ENCODE measurements at regions not wholly inside any gene's neighbourhood (a gene's known extent, or its start where the extent isn't known, plus 50 kb on each side); places are given as distances from the start of the nearest gene placed in this dataset.

DNA sequence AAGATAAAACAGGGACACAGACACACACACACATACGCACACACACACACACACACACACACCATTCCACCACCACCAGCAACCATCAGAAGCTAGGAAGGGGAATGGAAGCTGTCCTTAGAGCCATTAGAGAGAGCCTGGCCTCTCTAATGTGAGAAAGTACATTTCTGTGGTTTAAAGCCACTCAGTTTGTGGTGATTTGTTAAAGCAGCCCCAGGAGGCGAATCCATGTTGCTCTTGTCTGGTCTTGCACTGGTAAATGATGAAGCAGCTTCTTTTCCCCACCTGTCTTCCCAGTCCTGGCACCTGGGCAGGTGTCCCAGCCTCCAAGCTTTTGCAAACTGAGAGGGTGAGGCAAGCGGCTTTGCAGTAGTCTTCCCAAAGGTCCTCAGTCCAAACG is 118.9 kb upstream of the KL start:
- DNase-seq (ENCODE audit: low read depth), result no peak
- H3K9me3 ChIP-seq (ENCODE audit: control insufficient read depth, low read length), result no peaks in the 10 kb centered on the region
- H3K4me3 ChIP-seq (ENCODE audit: low read length), result no peak overlapping the region
- H3K27me3 ChIP-seq (replicated peaks; ENCODE audit: control insufficient read depth, insufficient read depth, low read length), result no peaks in the 10 kb centered on the region
- peaks cover 30% of the 10 kb centered on the region for H3K4me1 ChIP-seq (ENCODE audit: control insufficient read depth, insufficient read depth, low read length)
- H3K9ac ChIP-seq (ENCODE audit: low read length), result no peak overlapping the region
- no peaks in the 10 kb centered on the region for H3K36me3 ChIP-seq (ENCODE audit: control insufficient read depth, insufficient read depth, low read length, severe bottlenecking)

- H3K4me3 ChIP-seq (ENCODE audit: low read length), result peak overlapping the region; percentile 70
- H3K9me3 ChIP-seq (ENCODE audit: control insufficient read depth, low read length), result no peaks in the 10 kb centered on the region
- peak; percentile 58 for DNase-seq (ENCODE audit: low read depth)
- H3K27me3 ChIP-seq (replicated peaks; ENCODE audit: control insufficient read depth, insufficient read depth, low read length), result no peaks in the 10 kb centered on the region
- H3K4me1 ChIP-seq (ENCODE audit: control insufficient read depth, insufficient read depth, low read length), result peaks cover 52% of the 10 kb centered on the region
- H3K9ac ChIP-seq (ENCODE audit: low read length), result peak overlapping the region; percentile 68
- no peaks in the 10 kb centered on the region for H3K36me3 ChIP-seq (ENCODE audit: control insufficient read depth, insufficient read depth, low read length, severe bottlenecking)
Measured at GRCh38 chr13:32902029-32902780, 114.0 kb upstream of the KL start.

- Histone ChIP-seq H3K36me3 (ENCODE audit: control insufficient read depth, insufficient read depth, low read length, severe bottlenecking) (no peaks in the 10 kb centered on the region), H3K9me3 (ENCODE audit: control insufficient read depth, low read length) (no peaks in the 10 kb centered on the region), H3K4me3 (ENCODE audit: low read length) (peak overlapping the region; percentile 70), H3K9ac (ENCODE audit: low read length) (peak overlapping the region; percentile 68), H3K4me1 (ENCODE audit: control insufficient read depth, insufficient read depth, low read length) (peaks cover 52% of the 10 kb centered on the region), H3K27me3 (replicated peaks; ENCODE audit: control insufficient read depth, insufficient read depth, low read length) (no peaks in the 10 kb centered on the region)
- no peak for DNase-seq (ENCODE audit: low read depth)
Measured at GRCh38 chr13:32902874-32903273, 113.3 kb upstream of the KL start.

DNA sequence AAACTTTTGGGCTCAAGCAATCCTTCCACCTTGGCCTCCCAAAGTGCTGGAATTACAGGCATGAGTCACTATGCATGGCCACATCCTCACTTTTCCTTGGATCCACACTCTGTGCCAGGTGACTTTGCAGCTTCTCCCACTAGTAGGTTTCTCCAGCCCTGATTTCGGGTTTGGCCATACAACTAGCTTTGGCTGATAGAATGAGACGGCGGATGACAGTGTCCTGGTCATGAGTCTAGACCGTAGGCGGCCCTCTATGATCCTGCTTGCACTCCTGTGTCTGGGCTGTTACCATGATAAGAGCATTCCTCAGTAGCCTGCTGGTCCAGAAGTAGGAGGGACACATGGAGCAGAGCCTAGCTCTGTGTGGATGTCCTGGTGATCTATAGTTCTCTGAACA is 112.5 kb upstream of the KL start:
- DNase-seq (ENCODE audit: low read depth), result no peak
- Histone ChIP-seq H3K4me1 (ENCODE audit: control insufficient read depth, insufficient read depth, low read length) (peaks cover 52% of the 10 kb centered on the region), H3K9ac (ENCODE audit: low read length) (no peak overlapping the region), H3K4me3 (ENCODE audit: low read length) (no peak overlapping the region), H3K9me3 (ENCODE audit: control insufficient read depth, low read length) (no peaks in the 10 kb centered on the region), H3K36me3 (ENCODE audit: control insufficient read depth, insufficient read depth, low read length, severe bottlenecking) (no peaks in the 10 kb centered on the region), H3K27me3 (replicated peaks; ENCODE audit: control insufficient read depth, insufficient read depth, low read length) (no peaks in the 10 kb centered on the region)

GRCh38 chr13:32904266-32904665 is 112.0 kb upstream of the KL start:
- Histone ChIP-seq H3K4me3 (ENCODE audit: low read length) (no peak overlapping the region), H3K36me3 (ENCODE audit: control insufficient read depth, insufficient read depth, low read length, severe bottlenecking) (no peaks in the 10 kb centered on the region), H3K27me3 (replicated peaks; ENCODE audit: control insufficient read depth, insufficient read depth, low read length) (no peaks in the 10 kb centered on the region), H3K9ac (ENCODE audit: low read length) (no peak overlapping the region), H3K4me1 (ENCODE audit: control insufficient read depth, insufficient read depth, low read length) (peaks cover 52% of the 10 kb centered on the region), H3K9me3 (ENCODE audit: control insufficient read depth, low read length) (no peaks in the 10 kb centered on the region)
- no peak for DNase-seq (ENCODE audit: low read depth)

DNA sequence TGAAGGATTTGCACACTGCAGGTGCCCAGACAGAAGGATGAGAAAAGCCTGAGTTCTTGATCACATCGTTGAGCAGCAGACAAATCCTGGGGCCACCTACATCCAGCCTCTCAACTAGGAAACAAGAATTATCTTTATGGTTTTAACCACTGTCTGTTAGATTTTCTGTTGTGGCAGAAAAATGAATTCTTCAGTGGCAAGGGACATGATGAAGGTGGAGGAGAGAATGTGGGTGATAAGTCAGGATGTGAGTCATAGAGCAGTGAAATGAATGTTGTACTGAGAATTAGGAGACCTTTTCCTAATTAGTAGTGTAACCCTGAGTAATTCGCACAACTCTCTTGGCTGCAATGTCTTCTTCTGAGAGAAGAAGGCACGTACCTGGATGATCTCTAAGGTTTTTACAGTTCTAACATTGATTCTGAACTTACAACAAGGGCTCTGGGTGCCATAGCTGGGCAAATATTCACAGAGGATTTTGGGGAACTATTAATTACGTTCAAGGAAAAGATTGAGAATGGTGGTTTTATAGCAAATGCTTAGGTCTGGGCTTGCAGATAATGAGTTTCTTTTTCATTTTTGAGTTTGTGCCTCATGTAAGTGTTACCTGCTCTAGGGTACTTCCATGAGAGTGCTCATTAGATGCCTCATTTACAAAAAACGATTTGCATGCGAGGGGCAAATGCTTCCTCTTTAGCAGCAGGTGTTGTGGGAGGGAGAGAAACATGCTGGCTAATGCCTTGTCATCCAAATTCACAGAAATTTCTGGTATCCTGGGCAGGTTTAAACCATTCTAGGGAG is 111.0 kb upstream of the KL start:
- Histone ChIP-seq H3K4me1 (ENCODE audit: control insufficient read depth, insufficient read depth, low read length) (peaks cover 52% of the 10 kb centered on the region), H3K27me3 (replicated peaks; ENCODE audit: control insufficient read depth, insufficient read depth, low read length) (no peaks in the 10 kb centered on the region), H3K9ac (ENCODE audit: low read length) (no peak overlapping the region), H3K9me3 (ENCODE audit: control insufficient read depth, low read length) (no peaks in the 10 kb centered on the region), H3K4me3 (ENCODE audit: low read length) (no peak overlapping the region), H3K36me3 (ENCODE audit: control insufficient read depth, insufficient read depth, low read length, severe bottlenecking) (no peaks in the 10 kb centered on the region)
- no peak for DNase-seq (ENCODE audit: low read depth)

GRCh38 chr13:32905864-32906180 is 110.4 kb upstream of the KL start:
- H3K9me3 ChIP-seq (ENCODE audit: control insufficient read depth, low read length), result no peaks in the 10 kb centered on the region
- H3K36me3 ChIP-seq (ENCODE audit: control insufficient read depth, insufficient read depth, low read length, severe bottlenecking), result no peaks in the 10 kb centered on the region
- no peak overlapping the region for H3K9ac ChIP-seq (ENCODE audit: low read length)
- peaks cover 52% of the 10 kb centered on the region for H3K4me1 ChIP-seq (ENCODE audit: control insufficient read depth, insufficient read depth, low read length)
- no peak for DNase-seq (ENCODE audit: low read depth)
- no peak overlapping the region for H3K4me3 ChIP-seq (ENCODE audit: low read length)
- H3K27me3 ChIP-seq (replicated peaks; ENCODE audit: control insufficient read depth, insufficient read depth, low read length), result no peaks in the 10 kb centered on the region

DNA sequence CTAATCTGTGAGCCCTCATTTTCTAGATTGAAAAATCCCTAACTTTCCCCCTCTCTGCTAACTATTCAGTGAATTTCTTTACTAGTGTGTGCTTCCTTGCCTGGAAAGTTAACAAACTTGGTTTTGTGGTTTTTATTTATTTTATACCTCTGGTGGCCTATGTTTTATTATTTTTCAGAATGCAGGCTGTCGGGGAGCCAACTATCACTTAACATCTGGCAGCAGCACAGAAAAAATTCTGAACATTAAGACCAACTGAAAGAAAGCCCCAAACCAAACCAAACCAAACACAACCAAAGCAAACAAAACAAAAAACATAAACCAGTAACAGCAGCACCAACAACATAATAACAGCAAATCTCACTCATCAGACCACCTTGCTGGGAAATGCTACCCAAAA is 109.0 kb upstream of the KL start:
- no peaks in the 10 kb centered on the region for H3K36me3 ChIP-seq (ENCODE audit: control insufficient read depth, insufficient read depth, low read length, severe bottlenecking)
- H3K9me3 ChIP-seq (ENCODE audit: control insufficient read depth, low read length), result no peaks in the 10 kb centered on the region
- no peaks in the 10 kb centered on the region for H3K27me3 ChIP-seq (replicated peaks; ENCODE audit: control insufficient read depth, insufficient read depth, low read length)
- H3K4me1 ChIP-seq (ENCODE audit: control insufficient read depth, insufficient read depth, low read length), result peaks cover 42% of the 10 kb centered on the region
- H3K9ac ChIP-seq (ENCODE audit: low read length), result no peak overlapping the region
- no peak for DNase-seq (ENCODE audit: low read depth)
- H3K4me3 ChIP-seq (ENCODE audit: low read length), result no peak overlapping the region

DNA sequence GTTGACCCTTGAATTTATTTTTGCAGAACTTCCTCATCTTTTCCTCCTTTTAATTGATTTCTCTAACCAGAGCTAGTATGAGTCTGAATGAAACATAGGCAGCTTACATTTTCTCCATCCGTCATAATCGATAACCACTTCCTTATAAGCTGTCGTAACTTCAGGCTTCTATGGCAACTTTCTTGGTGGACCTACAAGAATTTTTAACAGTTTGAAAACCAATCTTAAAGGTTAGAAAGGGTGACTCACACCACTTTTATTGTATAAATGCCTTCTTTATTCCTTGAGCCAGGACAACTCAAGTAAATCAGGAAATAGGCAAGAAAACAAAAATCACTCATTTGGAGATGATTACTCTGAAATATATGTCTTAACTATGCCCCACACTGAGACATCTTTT is 105.7 kb upstream of the KL start:
- H3K4me3 ChIP-seq (ENCODE audit: low read length), result no peak overlapping the region
- H3K27me3 ChIP-seq (replicated peaks; ENCODE audit: control insufficient read depth, insufficient read depth, low read length), result no peaks in the 10 kb centered on the region
- no peaks in the 10 kb centered on the region for H3K9me3 ChIP-seq (ENCODE audit: control insufficient read depth, low read length)
- no peaks in the 10 kb centered on the region for H3K36me3 ChIP-seq (ENCODE audit: control insufficient read depth, insufficient read depth, low read length, severe bottlenecking)
- no peak overlapping the region for H3K9ac ChIP-seq (ENCODE audit: low read length)
- peaks cover 9% of the 10 kb centered on the region for H3K4me1 ChIP-seq (ENCODE audit: control insufficient read depth, insufficient read depth, low read length)
- no peak for DNase-seq (ENCODE audit: low read depth)

DNA sequence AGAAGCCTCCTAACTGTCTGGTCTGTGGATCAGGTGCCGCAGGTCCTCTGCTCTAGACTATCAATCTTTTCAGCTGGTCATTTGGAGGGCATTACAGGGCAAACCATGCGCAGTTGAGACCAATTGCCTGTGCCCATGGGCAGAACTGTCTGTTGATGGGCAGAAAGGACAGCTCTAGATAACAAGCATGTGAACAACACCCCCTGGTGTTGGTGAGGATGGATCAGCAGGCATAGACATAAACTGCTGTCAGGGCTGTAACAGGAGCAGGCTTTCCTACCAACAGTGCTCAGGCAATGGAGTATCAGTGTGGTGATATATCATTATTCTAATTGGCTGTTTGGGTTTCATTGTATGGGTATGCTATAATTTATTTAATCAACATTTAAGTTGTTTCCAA is 104.7 kb upstream of the KL start:
- H3K4me3 ChIP-seq (ENCODE audit: low read length), result no peak overlapping the region
- DNase-seq (ENCODE audit: low read depth), result peak; percentile 59
- H3K9me3 ChIP-seq (ENCODE audit: control insufficient read depth, low read length), result peaks cover under 1% of the 10 kb centered on the region
- H3K36me3 ChIP-seq (ENCODE audit: control insufficient read depth, insufficient read depth, low read length, severe bottlenecking), result no peaks in the 10 kb centered on the region
- H3K27me3 ChIP-seq (replicated peaks; ENCODE audit: control insufficient read depth, insufficient read depth, low read length), result no peaks in the 10 kb centered on the region
- no peaks in the 10 kb centered on the region for H3K4me1 ChIP-seq (ENCODE audit: control insufficient read depth, insufficient read depth, low read length)
- no peak overlapping the region for H3K9ac ChIP-seq (ENCODE audit: low read length)

DNA sequence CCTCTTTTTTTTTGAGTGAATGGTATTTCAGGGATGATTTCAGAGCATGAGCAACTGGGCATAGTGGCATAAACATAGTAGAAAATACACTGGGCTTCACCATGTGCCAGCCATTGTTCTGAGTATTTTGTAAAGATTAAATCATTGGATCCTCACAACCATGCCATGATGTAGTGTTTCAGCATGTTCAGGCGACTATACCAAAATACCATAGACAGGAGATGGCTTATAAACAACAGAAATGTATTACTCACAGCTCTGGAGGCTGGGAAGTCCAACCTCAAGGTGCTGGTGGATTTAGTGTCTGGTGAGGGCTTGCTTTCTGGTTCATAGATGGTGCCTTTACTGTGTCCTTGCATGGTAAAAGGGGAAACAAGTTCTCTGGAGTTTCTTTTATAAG is 101.5 kb upstream of the KL start:
- Histone ChIP-seq H3K36me3 (ENCODE audit: control insufficient read depth, insufficient read depth, low read length, severe bottlenecking) (no peaks in the 10 kb centered on the region), H3K9ac (ENCODE audit: low read length) (no peak overlapping the region), H3K27me3 (replicated peaks; ENCODE audit: control insufficient read depth, insufficient read depth, low read length) (no peaks in the 10 kb centered on the region), H3K4me1 (ENCODE audit: control insufficient read depth, insufficient read depth, low read length) (no peaks in the 10 kb centered on the region), H3K4me3 (ENCODE audit: low read length) (no peak overlapping the region), H3K9me3 (ENCODE audit: control insufficient read depth, low read length) (peaks cover 7% of the 10 kb centered on the region)
- no peak for DNase-seq (ENCODE audit: low read depth)

All from adipocyte (in vitro differentiated cells).